ENCODE measurements at regions not wholly inside any gene's neighbourhood (a gene's known extent, or its start where the extent isn't known, plus 50 kb on each side); places are given as distances from the start of the nearest gene placed in this dataset.

- DNase-seq (ENCODE audit: extremely low read depth in 1 of 11, low read depth in 9 of 11, low spot score in 4 of 11) = no peak
Measured at GRCh38 chr3:43863966-43864933, 173.5 kb downstream of the ABHD5 start.

GRCh38 chr3:43865351-43865750 lies 174.6 kb downstream of the ABHD5 start:
- no peak for DNase-seq (ENCODE audit: extremely low read depth in 1 of 11, low read depth in 9 of 11, low spot score in 4 of 11)

- DNase-seq (ENCODE audit: extremely low read depth in 1 of 11, low read depth in 9 of 11, low spot score in 4 of 11) = no peak
Measured at GRCh38 chr3:43865887-43866528, 175.3 kb downstream of the ABHD5 start.

- DNase-seq (ENCODE audit: extremely low read depth in 1 of 11, low read depth in 9 of 11, low spot score in 4 of 11) = no peak
Measured at GRCh38 chr3:43866529-43867353, 176.0 kb downstream of the ABHD5 start.

GRCh38 chr3:43867436-43868072 lies 176.8 kb downstream of the ABHD5 start:
- DNase-seq (ENCODE audit: extremely low read depth in 1 of 11, low read depth in 9 of 11, low spot score in 4 of 11) = peak in 1 of 11 donors; percentile 13

GRCh38 chr3:43869491-43869890 lies 178.8 kb downstream of the ABHD5 start:
- no peak for DNase-seq (ENCODE audit: extremely low read depth in 1 of 11, low read depth in 9 of 11, low spot score in 4 of 11)

GRCh38 chr3:43870120-43870519 lies 179.4 kb downstream of the ABHD5 start:
- no peak for DNase-seq (ENCODE audit: extremely low read depth in 1 of 11, low read depth in 9 of 11, low spot score in 4 of 11)

GRCh38 chr3:43870844-43871626 lies 180.3 kb downstream of the ABHD5 start:
- DNase-seq (ENCODE audit: extremely low read depth in 1 of 11, low read depth in 9 of 11, low spot score in 4 of 11) = no peak

GRCh38 chr3:43871627-43872245 lies 181.0 kb downstream of the ABHD5 start:
- no peak for DNase-seq (ENCODE audit: extremely low read depth in 1 of 11, low read depth in 9 of 11, low spot score in 4 of 11)

- no peak for DNase-seq (ENCODE audit: extremely low read depth in 1 of 11, low read depth in 9 of 11, low spot score in 4 of 11)
Measured at GRCh38 chr3:43872301-43872700, 181.6 kb downstream of the ABHD5 start.

- DNase-seq (ENCODE audit: extremely low read depth in 1 of 11, low read depth in 9 of 11, low spot score in 4 of 11) = no peak
Measured at GRCh38 chr3:43872901-43873300, 182.2 kb downstream of the ABHD5 start.

GRCh38 chr3:43873723-43874122 lies 183.0 kb downstream of the ABHD5 start:
- DNase-seq (ENCODE audit: extremely low read depth in 1 of 11, low read depth in 9 of 11, low spot score in 4 of 11) = no peak

- DNase-seq (ENCODE audit: extremely low read depth in 1 of 11, low read depth in 9 of 11, low spot score in 4 of 11) = no peak
Measured at GRCh38 chr3:43874290-43874689, 183.6 kb downstream of the ABHD5 start.

- DNase-seq (ENCODE audit: extremely low read depth in 1 of 11, low read depth in 9 of 11, low spot score in 4 of 11) = no peak
Measured at GRCh38 chr3:43874731-43875130, 184.0 kb downstream of the ABHD5 start.

- no peak for DNase-seq (ENCODE audit: extremely low read depth in 1 of 11, low read depth in 9 of 11, low spot score in 4 of 11)
Measured at GRCh38 chr3:43876648-43877047, 185.9 kb downstream of the ABHD5 start.

GRCh38 chr3:43879166-43879565 lies 188.4 kb downstream of the ABHD5 start:
- DNase-seq (ENCODE audit: extremely low read depth in 1 of 11, low read depth in 9 of 11, low spot score in 4 of 11) = peak in 1 of 11 donors; percentile 47

GRCh38 chr3:43882976-43883680 lies 192.4 kb downstream of the ABHD5 start:
- DNase-seq (ENCODE audit: extremely low read depth in 1 of 11, low read depth in 9 of 11, low spot score in 4 of 11) = no peak

Data from renal cortex interstitium (tissue), 11 donors.